ENCODE measurements at regions not wholly inside any gene's neighbourhood (a gene's known extent, or its start where the extent isn't known, plus 50 kb on each side); places are given as distances from the start of the nearest gene placed in this dataset.
A peak's percentile ranks its signal among the peaks of the same experiment; 100 is the strongest.

GRCh38 chr13:33519561-33520467, 234.3 kb upstream of the STARD13 start:
- H3K27ac ChIP-seq, result peak overlapping the region; percentile 92; the same call in 1 of the 2 replicates
- no peaks in the 10 kb centered on the region for H3K36me3 ChIP-seq
- peaks cover 50% of the 10 kb centered on the region for H3K4me1 ChIP-seq
- no peaks in the 10 kb centered on the region for H3K9me3 ChIP-seq (replicated peaks)
- DNase-seq, result peak; percentile 86 to 94
- no peaks in the 10 kb centered on the region for H3K27me3 ChIP-seq
- peak overlapping the region; percentile 31 for H3K4me3 ChIP-seq

- Histone ChIP-seq H3K27me3 (no peaks in the 10 kb centered on the region), H3K27ac (peak overlapping the region; percentile 92; the same call in 1 of the 2 replicates), H3K9me3 (replicated peaks) (no peaks in the 10 kb centered on the region), H3K36me3 (no peaks in the 10 kb centered on the region), H3K4me3 (peak overlapping the region; percentile 31), H3K4me1 (peaks cover 51% of the 10 kb centered on the region)
- DNase-seq, result peak; percentile 91 to 94
Observed at GRCh38 chr13:33520468-33520839, 234.9 kb upstream of the STARD13 start.

- Histone ChIP-seq H3K9me3 (replicated peaks) (no peaks in the 10 kb centered on the region), H3K4me1 (peaks cover 45% of the 10 kb centered on the region), H3K4me3 (no peak overlapping the region), H3K27me3 (no peaks in the 10 kb centered on the region), H3K36me3 (no peaks in the 10 kb centered on the region), H3K27ac (peak overlapping the region; percentile 56)
- peak; percentile 40 to 66 for DNase-seq
Observed at GRCh38 chr13:33524086-33524485, 238.5 kb upstream of the STARD13 start.

GRCh38 chr13:33525763-33526162, 240.2 kb upstream of the STARD13 start:
- DNase-seq, result no peak
- H3K4me1 ChIP-seq, result peaks cover 33% of the 10 kb centered on the region
- no peak overlapping the region for H3K27ac ChIP-seq
- no peaks in the 10 kb centered on the region for H3K27me3 ChIP-seq
- H3K4me3 ChIP-seq, result no peak overlapping the region
- no peaks in the 10 kb centered on the region for H3K36me3 ChIP-seq
- no peaks in the 10 kb centered on the region for H3K9me3 ChIP-seq (replicated peaks)

GRCh38 chr13:33526718-33527117, 241.2 kb upstream of the STARD13 start:
- Histone ChIP-seq H3K36me3 (no peaks in the 10 kb centered on the region), H3K27ac (no peak overlapping the region), H3K4me3 (no peak overlapping the region), H3K27me3 (no peaks in the 10 kb centered on the region), H3K4me1 (peaks cover 24% of the 10 kb centered on the region), H3K9me3 (replicated peaks) (0 out of 2 replicates have a peak, but pooled peaks cover 5% of the 10 kb centered on the region)
- DNase-seq, result no peak

- Histone ChIP-seq H3K27ac (no peak overlapping the region), H3K36me3 (no peaks in the 10 kb centered on the region), H3K4me1 (peaks cover 12% of the 10 kb centered on the region), H3K4me3 (no peak overlapping the region), H3K27me3 (no peaks in the 10 kb centered on the region), H3K9me3 (replicated peaks) (0 out of 2 replicates have a peak, but pooled peaks cover 5% of the 10 kb centered on the region)
- no peak for DNase-seq
Observed at GRCh38 chr13:33528896-33529295, 243.3 kb upstream of the STARD13 start.

- DNase-seq, result no peak
- Histone ChIP-seq H3K36me3 (no peaks in the 10 kb centered on the region), H3K4me1 (no peaks in the 10 kb centered on the region), H3K27me3 (no peaks in the 10 kb centered on the region), H3K27ac (no peak overlapping the region), H3K9me3 (replicated peaks) (0 out of 2 replicates have a peak, but pooled peaks cover 5% of the 10 kb centered on the region), H3K4me3 (no peak overlapping the region)
Observed at GRCh38 chr13:33531484-33531883, 245.9 kb upstream of the STARD13 start.

GRCh38 chr13:33535061-33535460, 249.5 kb upstream of the STARD13 start:
- no peaks in the 10 kb centered on the region; the same call in 1 of the 2 replicates for H3K4me1 ChIP-seq
- no peak overlapping the region for H3K27ac ChIP-seq
- no peak overlapping the region for H3K4me3 ChIP-seq
- H3K9me3 ChIP-seq (replicated peaks), result 0 out of 2 replicates have a peak, but pooled peaks cover 5% of the 10 kb centered on the region
- DNase-seq, result no peak
- H3K36me3 ChIP-seq, result no peaks in the 10 kb centered on the region
- no peaks in the 10 kb centered on the region for H3K27me3 ChIP-seq

GRCh38 chr13:33536601-33537000, 251.0 kb upstream of the STARD13 start:
- H3K36me3 ChIP-seq, result no peaks in the 10 kb centered on the region
- H3K27me3 ChIP-seq, result no peaks in the 10 kb centered on the region
- no peak for DNase-seq
- H3K27ac ChIP-seq, result no peak overlapping the region
- H3K4me1 ChIP-seq, result peaks cover 4% of the 10 kb centered on the region
- no peaks in the 10 kb centered on the region for H3K9me3 ChIP-seq (replicated peaks)
- no peak overlapping the region for H3K4me3 ChIP-seq

GRCh38 chr13:33537026-33537425, 251.5 kb upstream of the STARD13 start:
- no peak overlapping the region for H3K4me3 ChIP-seq
- no peak for DNase-seq
- H3K27ac ChIP-seq, result no peak overlapping the region
- peaks cover 5% of the 10 kb centered on the region for H3K4me1 ChIP-seq
- H3K36me3 ChIP-seq, result no peaks in the 10 kb centered on the region
- H3K27me3 ChIP-seq, result no peaks in the 10 kb centered on the region
- H3K9me3 ChIP-seq (replicated peaks), result no peaks in the 10 kb centered on the region

- Histone ChIP-seq H3K4me3 (no peak overlapping the region), H3K4me1 (peaks cover 5% of the 10 kb centered on the region), H3K9me3 (replicated peaks) (no peaks in the 10 kb centered on the region), H3K27ac (no peak overlapping the region), H3K36me3 (no peaks in the 10 kb centered on the region), H3K27me3 (no peaks in the 10 kb centered on the region)
- peak in 1 of 2 experiments; percentile 43 for DNase-seq
Observed at GRCh38 chr13:33537676-33538075, 252.1 kb upstream of the STARD13 start.

- Histone ChIP-seq H3K9me3 (replicated peaks) (no peaks in the 10 kb centered on the region), H3K36me3 (no peaks in the 10 kb centered on the region), H3K4me3 (peak overlapping the region; percentile 64), H3K27ac (peak overlapping the region; percentile 95), H3K4me1 (peaks cover 12% of the 10 kb centered on the region), H3K27me3 (no peaks in the 10 kb centered on the region)
- no peak for DNase-seq
Observed at GRCh38 chr13:33541456-33541855, 255.9 kb upstream of the STARD13 start.

GRCh38 chr13:33541962-33542308, 256.4 kb upstream of the STARD13 start:
- H3K36me3 ChIP-seq, result no peaks in the 10 kb centered on the region
- H3K27ac ChIP-seq, result peak overlapping the region; percentile 95
- no peaks in the 10 kb centered on the region for H3K9me3 ChIP-seq (replicated peaks)
- H3K4me1 ChIP-seq, result peaks cover 13% of the 10 kb centered on the region
- H3K4me3 ChIP-seq, result peak overlapping the region; percentile 64
- no peak for DNase-seq
- no peaks in the 10 kb centered on the region for H3K27me3 ChIP-seq

- Histone ChIP-seq H3K4me1 (peaks cover 16% of the 10 kb centered on the region), H3K36me3 (no peaks in the 10 kb centered on the region), H3K27me3 (no peaks in the 10 kb centered on the region), H3K4me3 (peak overlapping the region; percentile 64), H3K9me3 (replicated peaks) (no peaks in the 10 kb centered on the region), H3K27ac (peak overlapping the region; percentile 95)
- DNase-seq, result peak; percentile 99 to 100
Observed at GRCh38 chr13:33542309-33543088, 256.9 kb upstream of the STARD13 start.

GRCh38 chr13:33543089-33543459, 257.5 kb upstream of the STARD13 start:
- Histone ChIP-seq H3K36me3 (no peaks in the 10 kb centered on the region), H3K27ac (peak overlapping the region; percentile 95), H3K9me3 (replicated peaks) (no peaks in the 10 kb centered on the region), H3K27me3 (no peaks in the 10 kb centered on the region), H3K4me1 (peaks cover 16% of the 10 kb centered on the region), H3K4me3 (peak overlapping the region; percentile 64)
- DNase-seq, result no peak
